Stimulated activated memory B cell treated with anti-CD40 and anti-IgM and Interleukin-4, amounts not matched to agents 10 μg/mL and 1 μg/mL and 100 μg/mL, for 72 hours (primary cell): ENCODE measurements at regions not wholly inside any gene's neighbourhood (a gene's known extent, or its start where the extent isn't known, plus 50 kb on each side); places are given as distances from the start of the nearest gene placed in this dataset.
"Not testable (repeated sequence)": the region's sequence is repeated elsewhere in the genome, so short reads cannot be mapped to it uniquely, and the experiment has no call there.

ENCODE experiments used
- ATAC-seq: fragments of 150-1000 bp; cut with Tn5 transposase; 2 replicates; pipeline ENCODE4 v1.10.0; 2021
- H3K27ac Mint-ChIP-seq: one replicate; pipeline ENCODE4 v1.8.0; 2022; ENCODE audit warnings: mild to moderate bottlenecking, mixed read lengths
- H3K27me3 Mint-ChIP-seq: one replicate; pipeline ENCODE4 v1.8.0; 2022; ENCODE audit warnings: mixed read lengths
- H3K36me3 Mint-ChIP-seq: one replicate; pipeline ENCODE4 v1.8.0; 2022; ENCODE audit warnings: mixed read lengths
- H3K4me1 Mint-ChIP-seq: one replicate; pipeline ENCODE4 v1.8.0; 2022; ENCODE audit warnings: mixed read lengths
- H3K4me3 Mint-ChIP-seq: one replicate; pipeline ENCODE4 v1.8.0; 2022; ENCODE audit warnings: mild to moderate bottlenecking, moderate library complexity, mixed read lengths
- H3K9me3 Mint-ChIP-seq: one replicate; pipeline ENCODE4 v1.8.0; 2022; ENCODE audit warnings: mixed read lengths

DNA sequence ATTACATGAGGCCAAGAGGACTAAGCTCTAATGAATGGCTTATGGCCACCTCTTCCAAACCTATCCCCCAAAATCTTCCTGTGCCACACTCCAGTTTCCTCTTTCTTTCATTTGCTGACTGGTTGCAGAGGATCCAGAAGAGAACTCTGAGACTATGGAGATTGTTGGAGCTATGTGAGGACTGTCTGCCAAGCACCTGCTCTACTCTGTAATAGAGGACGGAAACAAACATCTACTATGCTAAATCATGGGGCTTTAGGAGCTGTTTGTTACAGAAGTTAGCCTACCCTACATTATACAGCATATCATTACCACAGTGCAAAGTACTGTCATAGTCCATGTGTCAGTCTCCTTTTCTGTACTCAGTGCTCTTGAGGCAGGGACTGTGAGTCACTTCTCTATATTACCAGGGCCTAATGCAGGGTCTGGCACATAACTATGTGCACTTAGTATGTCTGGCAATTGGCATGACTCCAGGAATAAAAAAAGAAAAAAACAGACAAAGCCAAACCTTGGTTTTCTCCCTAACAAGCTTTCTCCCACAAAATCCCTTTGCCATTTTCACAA, 95.1 kb downstream of the RPAP3 start:
- Mint-ChIP-seq H3K27me3 (no peaks in the 10 kb centered on the region), H3K4me1 (peaks cover 30% of the 10 kb centered on the region), H3K27ac (no peak overlapping the region), H3K36me3 (peaks cover 51% of the 10 kb centered on the region), H3K9me3 (peaks cover 30% of the 10 kb centered on the region), H3K4me3 (no peak overlapping the region)
- peak; percentile 50 for ATAC-seq

DNA sequence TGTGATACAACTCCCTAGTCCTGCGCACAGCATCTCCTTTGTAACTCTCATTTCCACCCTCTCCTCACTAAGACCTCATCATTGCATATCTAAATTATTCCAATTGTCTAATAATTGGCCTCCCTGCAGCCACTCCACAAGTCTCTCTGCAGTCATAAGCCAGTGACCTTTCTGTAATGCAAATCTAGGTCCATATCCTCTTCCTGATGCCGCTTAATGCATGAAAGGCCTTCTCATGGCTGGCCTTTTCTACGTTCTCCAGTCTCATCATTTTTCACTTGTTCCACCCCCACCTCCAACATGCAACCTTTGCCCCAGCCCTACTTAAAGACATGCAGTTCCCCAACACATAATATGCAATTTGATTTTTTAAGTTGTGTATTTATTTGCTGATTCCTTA, 96.0 kb downstream of the RPAP3 start:
- ATAC-seq = peak; percentile 74
- Mint-ChIP-seq H3K27me3 (no peaks in the 10 kb centered on the region), H3K36me3 (peaks cover 55% of the 10 kb centered on the region), H3K9me3 (peaks cover 29% of the 10 kb centered on the region), H3K4me3 (no peak overlapping the region), H3K4me1 (peaks cover 30% of the 10 kb centered on the region), H3K27ac (peak overlapping the region; percentile 8)

GRCh38 chr12:47608671-47609070, 97.2 kb downstream of the RPAP3 start:
- not testable (repeated sequence) for H3K27me3 Mint-ChIP-seq, H3K4me3 Mint-ChIP-seq
- Mint-ChIP-seq H3K4me1 (peaks cover 30% of the 10 kb centered on the region), H3K9me3 (peaks cover 20% of the 10 kb centered on the region), H3K27ac (peak overlapping the region; percentile 8), H3K36me3 (peaks cover 47% of the 10 kb centered on the region)
- ATAC-seq = peak; percentile 67

- Mint-ChIP-seq H3K4me3 (no peak overlapping the region), H3K27ac (no peak overlapping the region), H3K9me3 (peaks cover 13% of the 10 kb centered on the region), H3K27me3 (no peaks in the 10 kb centered on the region), H3K36me3 (peaks cover 33% of the 10 kb centered on the region), H3K4me1 (peaks cover 16% of the 10 kb centered on the region)
- ATAC-seq = no peak
Measured at GRCh38 chr12:47604221-47604873, 101.5 kb downstream of the RPAP3 start.

GRCh38 chr12:47602949-47603558, 102.8 kb downstream of the RPAP3 start:
- no peak overlapping the region for H3K27ac Mint-ChIP-seq
- H3K9me3 Mint-ChIP-seq = peaks cover 17% of the 10 kb centered on the region
- H3K36me3 Mint-ChIP-seq = peaks cover 33% of the 10 kb centered on the region
- H3K4me3 Mint-ChIP-seq = no peak overlapping the region
- no peaks in the 10 kb centered on the region for H3K27me3 Mint-ChIP-seq
- ATAC-seq = no peak
- H3K4me1 Mint-ChIP-seq = peaks cover 3% of the 10 kb centered on the region

- H3K27me3 Mint-ChIP-seq = no peaks in the 10 kb centered on the region
- H3K27ac Mint-ChIP-seq = no peak overlapping the region
- H3K9me3 Mint-ChIP-seq = peaks cover 11% of the 10 kb centered on the region
- H3K4me1 Mint-ChIP-seq = no peaks in the 10 kb centered on the region
- peaks cover 26% of the 10 kb centered on the region for H3K36me3 Mint-ChIP-seq
- no peak for ATAC-seq
- H3K4me3 Mint-ChIP-seq = no peak overlapping the region
Measured at GRCh38 chr12:47602325-47602724, 103.5 kb downstream of the RPAP3 start.

DNA sequence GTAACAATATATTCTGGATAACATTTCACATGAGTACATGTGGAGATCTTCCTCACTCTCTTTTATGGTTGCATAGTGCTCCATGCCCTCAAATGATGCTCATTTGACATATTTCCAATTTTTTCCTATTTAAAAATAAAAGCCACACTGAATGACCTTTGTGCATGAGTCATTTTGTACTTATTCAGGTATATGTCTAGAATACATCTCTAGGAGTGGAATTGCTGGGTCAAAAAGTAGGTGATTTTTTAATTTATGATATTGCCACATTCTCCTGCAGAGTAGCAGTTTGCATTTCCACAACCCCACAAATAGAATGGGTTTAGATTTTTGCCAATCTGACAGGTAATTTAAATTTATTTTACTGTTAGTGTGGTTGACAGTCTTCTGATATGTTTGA, 104.8 kb downstream of the RPAP3 start:
- peaks cover 4% of the 10 kb centered on the region for H3K9me3 Mint-ChIP-seq
- no peaks in the 10 kb centered on the region for H3K4me1 Mint-ChIP-seq
- H3K36me3 Mint-ChIP-seq = peaks cover 19% of the 10 kb centered on the region

GRCh38 chr12:47591795-47592194, 114.0 kb downstream of the RPAP3 start:
- H3K4me1 Mint-ChIP-seq = peaks cover 15% of the 10 kb centered on the region
- no peak overlapping the region for H3K4me3 Mint-ChIP-seq
- H3K27me3 Mint-ChIP-seq = no peaks in the 10 kb centered on the region
- no peak overlapping the region for H3K27ac Mint-ChIP-seq
- no peak for ATAC-seq
- peaks cover 5% of the 10 kb centered on the region for H3K36me3 Mint-ChIP-seq
- no peaks in the 10 kb centered on the region for H3K9me3 Mint-ChIP-seq

More for the DNA sequence above, 104.8 kb downstream of the RPAP3 start:
- no peak overlapping the region for H3K4me3 Mint-ChIP-seq
- ATAC-seq = no peak
- no peak overlapping the region for H3K27ac Mint-ChIP-seq
- H3K27me3 Mint-ChIP-seq = no peaks in the 10 kb centered on the region

GRCh38 chr12:47591361-47591791, 114.5 kb downstream of the RPAP3 start:
- no peak for ATAC-seq
- Mint-ChIP-seq H3K36me3 (peaks cover 5% of the 10 kb centered on the region), H3K9me3 (no peaks in the 10 kb centered on the region), H3K27me3 (no peaks in the 10 kb centered on the region), H3K4me3 (no peak overlapping the region), H3K27ac (no peak overlapping the region), H3K4me1 (peaks cover 15% of the 10 kb centered on the region)

GRCh38 chr12:47590771-47591360, 115.0 kb downstream of the RPAP3 start:
- Mint-ChIP-seq H3K4me1 (peaks cover 15% of the 10 kb centered on the region), H3K27me3 (no peaks in the 10 kb centered on the region), H3K36me3 (no peaks in the 10 kb centered on the region), H3K27ac (no peak overlapping the region), H3K4me3 (no peak overlapping the region), H3K9me3 (no peaks in the 10 kb centered on the region)
- ATAC-seq = no peak

GRCh38 chr12:47586952-47587669, 118.7 kb downstream of the RPAP3 start:
- no peak overlapping the region for H3K27ac Mint-ChIP-seq
- peaks cover 15% of the 10 kb centered on the region for H3K4me1 Mint-ChIP-seq
- no peaks in the 10 kb centered on the region for H3K9me3 Mint-ChIP-seq
- H3K27me3 Mint-ChIP-seq = peaks cover 20% of the 10 kb centered on the region
- no peak overlapping the region for H3K4me3 Mint-ChIP-seq
- no peaks in the 10 kb centered on the region for H3K36me3 Mint-ChIP-seq
- no peak for ATAC-seq

DNA sequence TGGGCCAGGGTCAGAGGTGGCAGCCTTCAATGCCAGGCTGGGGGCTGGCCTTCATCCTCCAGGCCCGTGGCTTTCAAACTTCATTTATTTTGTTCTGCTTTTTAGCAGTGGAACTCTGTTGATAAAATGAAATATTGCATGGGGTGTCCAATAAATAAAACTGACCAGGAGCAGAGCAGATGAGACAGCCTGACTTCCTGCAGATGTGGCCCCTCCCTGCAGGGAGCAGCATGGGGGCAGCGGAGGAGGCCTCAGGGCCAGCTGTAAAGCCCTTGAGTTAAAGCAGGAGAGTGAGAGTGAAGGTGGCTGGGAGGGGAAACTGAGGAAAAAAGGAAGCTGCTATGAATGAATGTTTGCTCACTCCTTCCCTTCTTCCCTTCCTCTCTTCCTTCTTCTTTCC, 120.3 kb downstream of the RPAP3 start:
- Mint-ChIP-seq H3K4me3 (no peak overlapping the region), H3K36me3 (no peaks in the 10 kb centered on the region), H3K27ac (no peak overlapping the region), H3K9me3 (no peaks in the 10 kb centered on the region), H3K27me3 (peaks cover 20% of the 10 kb centered on the region), H3K4me1 (peaks cover 2% of the 10 kb centered on the region)
- no peak for ATAC-seq

DNA sequence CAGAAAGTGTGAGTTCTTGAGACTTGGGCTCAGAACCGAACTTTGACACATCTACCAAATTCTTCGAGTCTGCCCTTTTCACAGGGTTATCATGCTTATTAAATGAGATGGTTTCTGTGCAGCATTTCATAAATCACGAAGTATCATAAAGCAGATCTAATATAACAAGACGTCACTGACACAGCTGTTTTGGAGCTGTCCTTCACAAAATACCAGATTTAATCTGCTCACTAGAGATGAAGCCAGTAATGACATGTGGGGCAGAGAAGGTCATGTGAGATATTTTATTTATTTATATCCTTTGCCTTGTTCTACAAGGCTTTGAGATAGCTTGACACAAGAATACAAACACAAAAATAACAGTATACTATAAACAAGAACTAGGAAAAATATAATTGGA, 127.0 kb downstream of the RPAP3 start:
- Mint-ChIP-seq H3K27me3 (peaks cover 45% of the 10 kb centered on the region), H3K4me1 (no peaks in the 10 kb centered on the region), H3K27ac (no peak overlapping the region), H3K36me3 (no peaks in the 10 kb centered on the region), H3K9me3 (no peaks in the 10 kb centered on the region), H3K4me3 (no peak overlapping the region)
- ATAC-seq = no peak

GRCh38 chr12:47577206-47577989, 128.4 kb downstream of the RPAP3 start:
- H3K4me3 Mint-ChIP-seq = no peak overlapping the region
- H3K27ac Mint-ChIP-seq = no peak overlapping the region
- ATAC-seq = no peak
- H3K36me3 Mint-ChIP-seq = no peaks in the 10 kb centered on the region
- H3K27me3 Mint-ChIP-seq = peaks cover 32% of the 10 kb centered on the region
- H3K4me1 Mint-ChIP-seq = no peaks in the 10 kb centered on the region
- no peaks in the 10 kb centered on the region for H3K9me3 Mint-ChIP-seq
